GM12878 (cell line): ENCODE measurements at regions not wholly inside any gene's neighbourhood (a gene's known extent, or its start where the extent isn't known, plus 50 kb on each side); places are given as distances from the start of the nearest gene placed in this dataset.

Experiments used
- ASH2L ChIP-seq: fragments of 300-600, 200-600 bp; sonication (generic); IDR thresholded peaks from 2 replicates; pipeline ENCODE4 v1.6.1; 2017; ENCODE audit warnings: low read depth, mild to moderate bottlenecking, borderline replicate concordance
- CTCF ChIP-seq, 3 experiments: IDR thresholded peaks in 2 of 3; conservative IDR thresholded peaks in 1 of 3; 2 replicates each; pipeline ENCODE4 v1.5.1; 2011; ENCODE audit warnings: low read depth in 3 of 3, low read length in 3 of 3, mild to moderate bottlenecking in 3 of 3, control low read depth in 2 of 3, moderate library complexity in 2 of 3, inconsistent platforms in 1 of 3, mixed read lengths in 1 of 3; ENCODE audit not compliant: control insufficient read depth in 2 of 3, insufficient read depth in 1 of 3; ENCODE audit errors: extremely low read depth in 1 of 3
- POLR2A ChIP-seq: IDR thresholded peaks from 2 replicates; pipeline ENCODE4 v1.6.1; 2011; ENCODE audit warnings: low read depth, mild to moderate bottlenecking, low read length
- RAD21 ChIP-seq: IDR thresholded peaks from 2 replicates; pipeline ENCODE4 v1.6.1; 2011; ENCODE audit warnings: mild to moderate bottlenecking, low read depth, low read length, moderate library complexity; ENCODE audit not compliant: insufficient read depth
- REST ChIP-seq: IDR thresholded peaks from 2 replicates; pipeline ENCODE4 v1.6.1; 2012; ENCODE audit warnings: mild to moderate bottlenecking, low read depth, low read length
- RFX5 ChIP-seq: IDR thresholded peaks from 2 replicates; pipeline ENCODE4 v1.6.1; 2011; ENCODE audit warnings: low read depth, low read length, improper control_type of control experiment
- SP1 ChIP-seq: IDR thresholded peaks from one replicate; pipeline ENCODE4 v1.6.1; 2011; ENCODE audit warnings: low read depth, low read length
- USF2 ChIP-seq: IDR thresholded peaks from 2 replicates; pipeline ENCODE4 v1.6.1; 2011; ENCODE audit warnings: low read depth, low read length, improper control_type of control experiment, borderline replicate concordance
- YY1 ChIP-seq: IDR thresholded peaks from 2 replicates; pipeline ENCODE4 v1.6.1; 2011; ENCODE audit warnings: low read depth, mild to moderate bottlenecking, low read length
- ZNF274 ChIP-seq: IDR thresholded peaks from one replicate; pipeline ENCODE4 v1.8.0; 2011; ENCODE audit not compliant: insufficient read length, insufficient read depth

- TF ChIP-seq USF2 (no peak), RFX5 (no peak), SP1 (no peak), ZNF274 (no peak), CTCF (IDR thresholded peaks at IDR 0.05 in 2 of 3, conservative IDR thresholded peaks at IDR 0.05 in 1 of 3; ENCODE audit: control insufficient read depth in 2 of 3, extremely low read depth in 1 of 3, insufficient read depth in 1 of 3, low read depth in 3 of 3, low read length in 3 of 3) (no peak), REST (no peak), YY1 (no peak), ASH2L (no peak), POLR2A (no peak), RAD21 (no peak)
These were observed 71.2 kb upstream of the AP4E1 start for GRCh38 chr15:50837256-50837770.
